ENCODE measurements at regions not wholly inside any gene's neighbourhood (a gene's known extent, or its start where the extent isn't known, plus 50 kb on each side); places are given as distances from the start of the nearest gene placed in this dataset.

DNA sequence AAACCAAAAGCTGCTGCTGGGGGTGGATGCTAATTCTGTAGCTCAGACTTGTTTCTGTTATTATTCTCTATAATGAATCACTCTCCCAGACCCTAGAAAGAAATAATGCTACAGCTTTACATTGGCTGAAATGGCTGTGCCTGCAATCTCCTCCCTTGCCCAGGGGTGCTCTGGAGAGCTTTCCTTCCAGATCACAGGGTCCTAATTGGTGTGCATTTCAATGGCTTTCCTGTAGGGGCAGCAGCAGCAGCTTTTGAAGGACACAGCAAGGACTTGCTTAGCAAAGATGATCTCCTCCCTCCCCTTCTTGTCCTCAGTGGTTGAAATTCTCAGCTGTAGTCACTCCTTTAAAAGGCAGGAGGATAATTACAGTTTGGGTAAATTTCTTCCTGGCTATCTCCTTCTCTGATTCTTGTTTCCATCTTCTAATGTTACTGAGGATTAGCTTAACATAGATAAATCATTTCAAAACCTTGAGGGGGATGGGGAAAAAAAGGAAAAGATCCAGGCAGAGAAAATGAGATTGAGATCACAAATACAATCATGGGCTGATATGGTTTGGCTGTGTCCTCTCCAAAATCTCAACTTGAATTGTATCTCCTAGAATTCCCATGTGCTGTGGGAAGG, 120.2 kb upstream of the CTTNBP2 start:
- TF ChIP-seq, protein P1, sequence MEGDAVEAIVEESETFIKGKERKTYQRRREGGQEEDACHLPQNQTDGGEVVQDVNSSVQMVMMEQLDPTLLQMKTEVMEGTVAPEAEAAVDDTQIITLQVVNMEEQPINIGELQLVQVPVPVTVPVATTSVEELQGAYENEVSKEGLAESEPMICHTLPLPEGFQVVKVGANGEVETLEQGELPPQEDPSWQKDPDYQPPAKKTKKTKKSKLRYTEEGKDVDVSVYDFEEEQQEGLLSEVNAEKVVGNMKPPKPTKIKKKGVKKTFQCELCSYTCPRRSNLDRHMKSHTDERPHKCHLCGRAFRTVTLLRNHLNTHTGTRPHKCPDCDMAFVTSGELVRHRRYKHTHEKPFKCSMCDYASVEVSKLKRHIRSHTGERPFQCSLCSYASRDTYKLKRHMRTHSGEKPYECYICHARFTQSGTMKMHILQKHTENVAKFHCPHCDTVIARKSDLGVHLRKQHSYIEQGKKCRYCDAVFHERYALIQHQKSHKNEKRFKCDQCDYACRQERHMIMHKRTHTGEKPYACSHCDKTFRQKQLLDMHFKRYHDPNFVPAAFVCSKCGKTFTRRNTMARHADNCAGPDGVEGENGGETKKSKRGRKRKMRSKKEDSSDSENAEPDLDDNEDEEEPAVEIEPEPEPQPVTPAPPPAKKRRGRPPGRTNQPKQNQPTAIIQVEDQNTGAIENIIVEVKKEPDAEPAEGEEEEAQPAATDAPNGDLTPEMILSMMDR (conservative IDR thresholded peaks at IDR 0.05; ENCODE audit: low read depth, low read length): peak; percentile 65; the same call in 1 of the 2 replicates
- no peak for TF ChIP-seq EZH2 (IDR thresholded peaks at IDR 0.05; ENCODE audit: low read length, unreplicated experiment)
